Right lobe of liver (tissue), 4 donors: ENCODE measurements at regions not wholly inside any gene's neighbourhood (a gene's known extent, or its start where the extent isn't known, plus 50 kb on each side); places are given as distances from the start of the nearest gene placed in this dataset.

Experiments used
- POLR2A ChIP-seq: fragments of 450-650 bp; IDR thresholded peaks from one replicate; pipeline ENCODE4 v1.6.1; 2017; ENCODE audit warnings: antibody characterized with exemption, mild to moderate bottlenecking
- TF ChIP-seq, protein P1 (sequence below), 4 donors: fragments of 200-600 bp in 3 of 4; fragments of 450-650 bp in 1 of 4; IDR thresholded peaks; one replicate each; pipeline versions ENCODE4 v1.5.1 to v1.8.0; 2016 to 2022; ENCODE audit warnings: antibody characterized with exemption in 4 of 4, mild to moderate bottlenecking in 2 of 4
- donor health status: DM: no; HTN: no; CAD: no.
- donor health status: DM: no; HTN: no; CAD: no.
- donor health status: DM: no; HTN: yes; CAD: no.

DNA sequence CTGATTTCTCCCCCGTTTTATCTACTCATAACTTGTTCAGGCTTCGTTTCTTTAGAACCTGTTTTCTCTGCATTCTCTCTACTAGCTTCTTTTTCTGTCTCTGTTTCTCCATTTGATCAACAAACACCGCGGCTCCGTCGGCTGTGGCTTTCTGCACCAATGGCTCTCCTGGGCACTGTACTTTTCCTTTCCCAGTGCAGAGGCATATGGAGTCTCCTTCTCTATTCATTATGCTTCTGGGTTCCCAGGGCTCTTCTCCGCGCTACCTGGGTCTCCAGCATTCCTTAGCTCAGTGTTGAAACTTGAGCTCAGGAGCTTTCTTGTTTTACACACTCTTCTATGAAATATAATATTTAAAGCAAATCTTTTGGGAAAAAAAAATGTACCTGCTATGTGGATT is 196.6 kb upstream of the SOX11 start:
- TF ChIP-seq, protein P1, sequence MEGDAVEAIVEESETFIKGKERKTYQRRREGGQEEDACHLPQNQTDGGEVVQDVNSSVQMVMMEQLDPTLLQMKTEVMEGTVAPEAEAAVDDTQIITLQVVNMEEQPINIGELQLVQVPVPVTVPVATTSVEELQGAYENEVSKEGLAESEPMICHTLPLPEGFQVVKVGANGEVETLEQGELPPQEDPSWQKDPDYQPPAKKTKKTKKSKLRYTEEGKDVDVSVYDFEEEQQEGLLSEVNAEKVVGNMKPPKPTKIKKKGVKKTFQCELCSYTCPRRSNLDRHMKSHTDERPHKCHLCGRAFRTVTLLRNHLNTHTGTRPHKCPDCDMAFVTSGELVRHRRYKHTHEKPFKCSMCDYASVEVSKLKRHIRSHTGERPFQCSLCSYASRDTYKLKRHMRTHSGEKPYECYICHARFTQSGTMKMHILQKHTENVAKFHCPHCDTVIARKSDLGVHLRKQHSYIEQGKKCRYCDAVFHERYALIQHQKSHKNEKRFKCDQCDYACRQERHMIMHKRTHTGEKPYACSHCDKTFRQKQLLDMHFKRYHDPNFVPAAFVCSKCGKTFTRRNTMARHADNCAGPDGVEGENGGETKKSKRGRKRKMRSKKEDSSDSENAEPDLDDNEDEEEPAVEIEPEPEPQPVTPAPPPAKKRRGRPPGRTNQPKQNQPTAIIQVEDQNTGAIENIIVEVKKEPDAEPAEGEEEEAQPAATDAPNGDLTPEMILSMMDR (IDR thresholded peaks at IDR 0.05), result no peak
- TF ChIP-seq POLR2A, result no peak
